Activated effector memory CD4-positive, alpha-beta T cell treated with anti-CD3 and anti-CD28 coated beads, Interleukin-2, amount 50 U/mL, for 16 hours (primary cell): ENCODE measurements at regions not wholly inside any gene's neighbourhood (a gene's known extent, or its start where the extent isn't known, plus 50 kb on each side); places are given as distances from the start of the nearest gene placed in this dataset.
"Not testable (repeated sequence)": the region's sequence is repeated elsewhere in the genome, so short reads cannot be mapped to it uniquely, and the experiment has no call there.

ENCODE experiments used
- DNase-seq: peaks from one replicate; pipeline ENCODE4 v3.0.0-alpha.2; 2020

- no peak for DNase-seq
Measured at GRCh38 chr12:91880528-91880927, 265.1 kb downstream of the BTG1 start.

- DNase-seq, result peak; percentile 79
Measured at GRCh38 chr12:91877456-91878235, 268.0 kb downstream of the BTG1 start.

DNA sequence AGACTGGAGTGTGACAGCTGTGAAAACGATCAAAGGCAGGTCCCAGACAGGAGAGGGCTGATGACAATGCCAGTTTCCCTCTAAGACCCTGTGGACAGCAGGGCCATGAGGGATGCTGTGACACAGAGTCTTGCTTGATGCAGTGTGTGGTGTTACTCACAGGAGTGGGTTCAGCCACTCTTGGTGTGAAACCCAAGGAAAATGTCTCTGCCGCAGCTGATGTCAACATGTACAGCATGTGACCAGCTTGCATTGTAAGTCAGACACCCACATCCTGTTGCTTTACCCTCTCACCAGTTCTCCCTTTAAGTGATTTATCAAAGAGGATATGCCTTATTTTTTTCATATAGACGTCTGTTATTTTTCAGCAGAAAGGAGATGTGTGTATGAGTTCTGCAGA is 268.6 kb downstream of the BTG1 start:
- peak; percentile 92 for DNase-seq

DNA sequence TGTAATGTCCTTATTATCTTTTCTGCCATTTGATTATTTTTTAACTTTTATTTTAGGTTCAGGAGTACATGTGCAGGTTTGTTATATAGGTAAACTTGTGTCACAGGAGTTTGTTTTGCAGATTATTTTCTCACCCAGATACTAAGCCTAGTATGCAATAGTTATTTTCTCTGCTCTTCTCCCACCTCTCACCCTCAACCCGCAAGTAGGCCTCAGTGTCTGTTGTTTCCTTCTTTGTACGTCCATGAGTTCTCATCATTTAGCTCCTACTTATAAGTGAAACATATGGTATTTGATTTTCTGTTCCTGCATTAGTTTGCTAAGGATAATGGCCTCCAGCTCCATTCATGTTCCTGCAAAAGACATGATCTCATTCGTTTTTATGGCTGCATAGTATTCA is 270.0 kb downstream of the BTG1 start:
- not testable (repeated sequence) for DNase-seq

- DNase-seq, result no peak
Measured at GRCh38 chr12:91874086-91874865, 271.4 kb downstream of the BTG1 start.

DNA sequence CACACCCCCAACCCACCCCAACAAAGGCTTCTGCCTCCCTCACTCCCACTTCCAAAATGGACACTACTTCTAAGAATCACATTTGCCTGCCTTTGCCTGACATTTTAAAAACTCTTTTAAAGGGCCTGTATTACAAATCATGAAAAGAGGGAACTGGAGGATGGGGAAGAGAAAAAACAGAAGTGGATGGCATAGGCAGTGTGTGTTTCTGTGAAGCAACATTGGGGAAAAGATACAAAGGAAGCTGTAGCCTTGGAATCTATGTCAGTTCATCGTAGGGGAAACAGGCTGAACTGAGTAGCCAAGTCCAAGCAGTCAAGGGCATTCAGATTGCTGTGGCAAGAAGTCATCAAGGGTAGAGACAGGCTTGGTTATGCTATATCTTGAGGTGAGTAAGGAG is 273.9 kb downstream of the BTG1 start:
- DNase-seq, result no peak

- no peak for DNase-seq
Measured at GRCh38 chr12:91870872-91871707, 274.6 kb downstream of the BTG1 start.

- DNase-seq, result no peak
Measured at GRCh38 chr12:91868054-91868453, 277.6 kb downstream of the BTG1 start.

DNA sequence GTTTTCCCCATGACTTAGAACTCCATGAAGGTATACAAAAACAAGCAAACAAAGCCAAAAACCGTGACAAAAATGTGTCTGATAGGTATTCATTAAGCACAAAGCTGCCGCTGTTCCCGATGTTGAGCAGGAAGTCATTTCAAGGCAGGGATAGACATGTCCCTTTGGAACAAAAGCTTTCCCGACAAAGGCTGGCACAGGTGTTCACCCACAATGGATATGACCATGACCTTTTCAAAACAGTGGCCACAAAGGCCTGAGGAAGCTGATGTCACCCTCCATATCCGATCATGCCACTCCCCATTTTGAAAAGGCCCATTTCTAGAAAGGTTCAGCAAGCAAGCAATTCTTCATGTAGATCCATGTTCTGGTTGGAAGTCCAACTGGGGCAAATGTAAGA is 279.1 kb downstream of the BTG1 start:
- DNase-seq, result no peak

DNA sequence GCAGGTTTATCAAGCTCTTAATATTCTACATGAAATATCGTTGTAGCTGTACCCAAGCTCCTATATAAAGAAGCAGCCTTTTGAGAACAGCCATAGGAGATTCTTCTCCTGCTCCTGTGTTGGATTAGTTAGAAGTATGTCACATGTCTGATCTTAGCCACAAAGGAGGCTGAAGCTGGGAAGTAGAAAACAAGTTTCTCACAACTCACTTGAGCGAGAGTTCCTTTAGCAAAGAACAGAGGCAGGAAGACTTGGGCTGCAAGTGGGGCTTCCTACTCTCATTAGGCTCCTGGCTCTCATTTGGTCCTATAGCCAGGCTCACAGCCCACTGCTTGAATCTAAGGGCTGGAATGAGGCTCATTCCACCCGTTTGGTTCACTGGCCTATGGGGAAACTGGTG is 281.9 kb downstream of the BTG1 start:
- no peak for DNase-seq

GRCh38 chr12:91861554-91861953 is 284.1 kb downstream of the BTG1 start:
- DNase-seq, result no peak

- DNase-seq, result no peak
Measured at GRCh38 chr12:91859347-91859746, 286.3 kb downstream of the BTG1 start.

- DNase-seq, result no peak
Measured at GRCh38 chr12:91857813-91858542, 287.7 kb downstream of the BTG1 start.

DNA sequence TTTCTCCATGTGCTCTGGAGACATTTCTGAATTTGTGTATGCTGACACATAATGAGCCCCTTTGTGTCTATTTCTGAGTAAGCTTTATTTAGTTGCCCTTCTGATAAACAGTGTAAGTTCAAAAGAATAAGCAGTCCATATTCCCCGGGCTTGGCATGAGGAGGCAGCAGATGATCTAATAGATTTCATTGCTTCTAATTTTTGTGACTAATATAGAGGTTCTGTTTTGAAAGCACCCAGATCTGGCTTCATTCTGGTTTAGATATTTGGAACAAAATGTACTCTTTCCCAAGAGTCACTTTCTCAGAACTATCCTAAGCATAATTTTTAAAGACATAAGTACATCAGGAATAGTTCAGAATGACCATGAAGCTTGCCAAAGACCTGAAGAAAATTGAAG is 290.9 kb downstream of the BTG1 start:
- no peak for DNase-seq

DNA sequence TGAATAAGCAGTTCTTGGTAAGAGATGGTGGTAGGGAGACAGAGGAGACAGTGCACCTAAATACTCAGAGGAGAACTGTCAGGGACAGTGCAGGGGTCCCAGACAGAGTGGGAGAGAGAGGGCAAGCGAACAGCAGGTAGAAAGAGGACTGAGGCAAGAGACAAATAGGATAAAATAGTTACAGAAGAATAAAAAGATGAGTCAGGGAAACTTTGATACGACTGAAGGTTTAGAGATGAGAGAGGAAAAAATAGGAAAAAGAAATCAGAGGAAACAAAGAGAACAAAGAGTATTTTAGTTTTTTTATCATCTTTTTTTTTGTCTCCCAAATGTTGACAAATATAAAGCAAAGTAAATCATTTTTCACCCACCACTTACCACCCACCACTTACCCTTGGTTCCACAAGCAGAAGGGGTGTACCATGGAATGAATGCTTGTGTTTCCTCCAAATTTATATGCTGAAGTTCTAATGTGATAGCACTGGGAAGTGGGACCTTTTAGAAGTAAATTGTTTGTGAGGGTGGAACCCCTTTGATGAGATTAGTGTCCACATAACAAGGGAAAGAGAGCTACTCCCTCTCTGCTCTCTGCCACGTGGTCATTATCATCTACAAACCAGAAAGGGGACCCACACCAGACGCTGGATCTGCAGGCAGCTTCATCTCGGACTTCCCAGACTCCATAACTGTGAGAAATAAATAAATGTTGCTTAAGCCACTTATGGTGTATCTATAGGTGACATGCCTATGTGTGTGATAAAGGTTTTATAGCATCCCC is 292.1 kb downstream of the BTG1 start:
- DNase-seq, result no peak

DNA sequence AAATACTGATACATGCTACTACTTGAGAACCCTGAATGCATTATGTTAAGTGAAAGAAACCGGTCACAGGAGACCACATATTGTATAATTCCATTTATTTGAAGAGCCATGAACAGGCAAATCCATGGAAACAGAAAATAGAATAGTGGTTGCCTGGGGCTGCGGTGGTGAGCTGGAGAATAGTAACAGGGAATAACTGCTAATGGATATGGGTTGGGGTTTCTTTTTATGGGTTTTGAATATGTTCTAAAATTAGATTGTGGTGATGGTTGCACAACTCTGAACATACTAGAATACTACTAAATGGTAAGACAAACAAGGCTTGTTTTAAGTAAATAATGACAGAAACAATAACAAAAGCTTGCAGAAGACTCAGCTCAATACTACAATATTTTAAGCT is 293.0 kb downstream of the BTG1 start:
- DNase-seq, result no peak

- DNase-seq, result no peak
Measured at GRCh38 chr12:91851741-91852477, 293.7 kb downstream of the BTG1 start.

GRCh38 chr12:91846466-91847055 is 299.1 kb downstream of the BTG1 start:
- no peak for DNase-seq

DNA sequence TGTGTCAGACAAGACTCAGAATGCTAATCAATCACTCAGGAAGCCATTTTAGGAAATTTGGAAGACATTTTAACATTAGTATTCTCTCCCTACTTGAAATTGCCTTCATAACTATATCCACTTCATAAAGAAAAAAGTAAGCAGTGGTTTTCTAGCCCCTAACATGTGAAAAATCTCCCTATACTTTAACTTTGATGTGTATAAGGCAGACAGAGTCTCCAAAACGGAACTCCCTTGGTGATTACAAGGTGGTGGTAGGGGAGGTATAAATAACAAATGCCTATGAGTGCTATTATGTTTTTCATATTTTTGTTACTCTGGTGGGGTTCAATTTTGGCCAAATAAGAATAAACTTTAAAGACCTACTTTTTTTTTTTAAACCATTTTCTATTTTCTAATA is 300.3 kb downstream of the BTG1 start:
- DNase-seq, result no peak

GRCh38 chr12:91841822-91842221 is 303.8 kb downstream of the BTG1 start:
- no peak for DNase-seq

DNA sequence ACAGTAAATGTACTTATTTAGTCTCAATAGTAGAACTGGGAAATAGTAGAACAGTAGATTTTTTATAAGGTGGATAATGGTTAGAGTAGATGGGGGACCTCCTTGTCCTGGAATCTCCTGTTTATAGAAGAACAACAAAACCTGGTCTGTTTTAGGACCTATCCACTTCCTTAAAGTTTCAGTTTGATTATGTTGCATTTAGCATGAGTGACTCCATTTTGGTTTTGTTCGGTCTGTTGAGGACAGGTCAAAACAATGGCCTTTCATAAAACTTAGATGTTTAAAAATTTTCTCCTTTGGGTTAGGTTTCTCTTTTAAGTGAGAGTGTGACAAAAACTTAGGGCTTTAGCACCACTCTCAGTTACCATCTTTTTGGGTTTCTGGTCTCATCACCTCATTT is 308.9 kb downstream of the BTG1 start:
- DNase-seq, result no peak
